HEK293 (cell line): ENCODE measurements at regions not wholly inside any gene's neighbourhood (a gene's known extent, or its start where the extent isn't known, plus 50 kb on each side); places are given as distances from the start of the nearest gene placed in this dataset.

Experiments
- CTCF ChIP-seq: fragments of 450-650 bp; formaldehyde crosslinking; IDR thresholded peaks from 2 replicates; pipeline ENCODE4 v1.5.1; 2016; ENCODE audit warnings: missing biosample characterization, missing genetic modification characterization
- OVOL3 ChIP-seq: fragments of 450-650 bp; formaldehyde crosslinking; IDR thresholded peaks from 2 replicates; pipeline ENCODE4 v1.5.1; 2016; ENCODE audit warnings: missing biosample characterization, missing genetic modification characterization
- PRDM1 ChIP-seq: fragments of 450-650 bp; formaldehyde crosslinking; IDR thresholded peaks from 2 replicates; pipeline ENCODE4; 2016; ENCODE audit warnings: missing biosample characterization, missing genetic modification characterization
- REST ChIP-seq: fragments of 450-650 bp; formaldehyde crosslinking; IDR thresholded peaks from 2 replicates; pipeline ENCODE4 v1.5.1; 2016; ENCODE audit warnings: missing biosample characterization, missing genetic modification characterization
- TCF7L2 ChIP-seq: IDR thresholded peaks from 2 replicates; pipeline ENCODE4 v1.6.1; 2011; ENCODE audit warnings: low read depth, mild to moderate bottlenecking, inconsistent platforms, low read length, moderate library complexity, borderline replicate concordance
- ZNF138 ChIP-seq: fragments of 450-650 bp; formaldehyde crosslinking; IDR thresholded peaks from 2 replicates; pipeline ENCODE4 v1.5.1; 2016; ENCODE audit warnings: missing biosample characterization, missing genetic modification characterization, borderline replicate concordance
- ZNF175 ChIP-seq: fragments of 450-650 bp; formaldehyde crosslinking; IDR thresholded peaks from 2 replicates; pipeline ENCODE4 v1.5.1; 2016; ENCODE audit warnings: missing biosample characterization, missing genetic modification characterization
- ZNF248 ChIP-seq: fragments of 450-650 bp; formaldehyde crosslinking; IDR thresholded peaks from 2 replicates; pipeline ENCODE4 v1.5.1; 2017; ENCODE audit warnings: missing biosample characterization, missing genetic modification characterization
- ZNF423 ChIP-seq: fragments of 450-650 bp; formaldehyde crosslinking; IDR thresholded peaks from 2 replicates; pipeline ENCODE4 v1.5.1; 2016; ENCODE audit warnings: missing biosample characterization, missing genetic modification characterization
- TF ChIP-seq, protein P1 (sequence below): fragments of 450-650 bp; formaldehyde crosslinking; IDR thresholded peaks from 2 replicates; pipeline ENCODE4 v1.5.1; 2016; ENCODE audit warnings: missing biosample characterization, missing genetic modification characterization, low read depth
- TF ChIP-seq, protein P2 (sequence below): fragments of 450-650 bp; formaldehyde crosslinking; conservative IDR thresholded peaks from 2 replicates; pipeline ENCODE4 v1.5.1; 2016; ENCODE audit warnings: low read depth, missing biosample characterization, missing genetic modification characterization
- TF ChIP-seq, protein P3 (sequence below): fragments of 450-650 bp; formaldehyde crosslinking; IDR thresholded peaks from 2 replicates; pipeline ENCODE4 v1.5.1; 2017; ENCODE audit warnings: missing biosample characterization, missing genetic modification characterization

DNA sequence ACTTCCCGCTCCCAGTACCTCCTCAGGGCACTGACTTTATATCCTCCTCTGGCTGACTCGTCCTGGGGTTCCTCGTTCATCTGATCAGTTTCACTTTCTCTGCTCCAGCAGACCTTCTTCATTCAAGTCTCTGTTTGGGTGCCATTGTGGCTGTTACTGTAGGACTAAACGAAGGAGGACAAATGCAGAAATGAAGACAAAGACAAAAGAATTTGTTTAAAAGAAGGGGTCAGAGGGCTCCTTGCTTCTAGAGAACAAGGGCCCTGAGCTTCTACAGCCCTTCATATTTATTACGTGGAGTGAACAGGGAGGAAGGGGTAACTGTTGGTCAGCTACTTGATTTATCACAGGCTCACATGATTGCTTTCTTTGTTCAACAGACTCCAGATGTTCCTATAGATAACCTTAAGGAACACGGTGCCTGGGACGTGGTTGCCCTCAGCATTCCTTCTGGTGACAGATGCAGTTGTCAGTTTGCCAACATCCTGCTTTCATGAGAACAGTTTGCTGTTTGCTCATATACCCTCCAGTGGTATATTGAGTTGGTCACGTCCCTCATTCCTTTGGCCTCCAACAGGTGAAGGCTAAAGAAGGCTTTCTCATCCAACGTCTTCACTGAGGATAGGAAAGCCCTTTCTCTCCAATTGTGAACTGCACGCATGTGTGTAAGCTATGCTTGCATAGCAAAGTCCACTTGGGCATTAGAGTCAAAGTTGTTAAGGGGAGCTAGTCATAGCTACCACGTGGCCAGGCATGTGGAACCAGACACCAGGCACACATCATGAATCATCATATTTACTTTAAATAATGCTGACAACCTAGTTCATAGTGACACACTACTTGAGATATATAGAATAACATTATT lies 69.1 kb upstream of the BTN3A2 start:
- TF ChIP-seq TCF7L2: no peak
- TF ChIP-seq CTCF (tag by site-specific recombination): no peak
- TF ChIP-seq ZNF248 (tag by site-specific recombination): no peak
- TF ChIP-seq, protein P1, sequence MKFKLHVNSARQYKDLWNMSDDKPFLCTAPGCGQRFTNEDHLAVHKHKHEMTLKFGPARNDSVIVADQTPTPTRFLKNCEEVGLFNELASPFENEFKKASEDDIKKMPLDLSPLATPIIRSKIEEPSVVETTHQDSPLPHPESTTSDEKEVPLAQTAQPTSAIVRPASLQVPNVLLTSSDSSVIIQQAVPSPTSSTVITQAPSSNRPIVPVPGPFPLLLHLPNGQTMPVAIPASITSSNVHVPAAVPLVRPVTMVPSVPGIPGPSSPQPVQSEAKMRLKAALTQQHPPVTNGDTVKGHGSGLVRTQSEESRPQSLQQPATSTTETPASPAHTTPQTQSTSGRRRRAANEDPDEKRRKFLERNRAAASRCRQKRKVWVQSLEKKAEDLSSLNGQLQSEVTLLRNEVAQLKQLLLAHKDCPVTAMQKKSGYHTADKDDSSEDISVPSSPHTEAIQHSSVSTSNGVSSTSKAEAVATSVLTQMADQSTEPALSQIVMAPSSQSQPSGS (tag by site-specific recombination): no peak
- TF ChIP-seq, protein P2, sequence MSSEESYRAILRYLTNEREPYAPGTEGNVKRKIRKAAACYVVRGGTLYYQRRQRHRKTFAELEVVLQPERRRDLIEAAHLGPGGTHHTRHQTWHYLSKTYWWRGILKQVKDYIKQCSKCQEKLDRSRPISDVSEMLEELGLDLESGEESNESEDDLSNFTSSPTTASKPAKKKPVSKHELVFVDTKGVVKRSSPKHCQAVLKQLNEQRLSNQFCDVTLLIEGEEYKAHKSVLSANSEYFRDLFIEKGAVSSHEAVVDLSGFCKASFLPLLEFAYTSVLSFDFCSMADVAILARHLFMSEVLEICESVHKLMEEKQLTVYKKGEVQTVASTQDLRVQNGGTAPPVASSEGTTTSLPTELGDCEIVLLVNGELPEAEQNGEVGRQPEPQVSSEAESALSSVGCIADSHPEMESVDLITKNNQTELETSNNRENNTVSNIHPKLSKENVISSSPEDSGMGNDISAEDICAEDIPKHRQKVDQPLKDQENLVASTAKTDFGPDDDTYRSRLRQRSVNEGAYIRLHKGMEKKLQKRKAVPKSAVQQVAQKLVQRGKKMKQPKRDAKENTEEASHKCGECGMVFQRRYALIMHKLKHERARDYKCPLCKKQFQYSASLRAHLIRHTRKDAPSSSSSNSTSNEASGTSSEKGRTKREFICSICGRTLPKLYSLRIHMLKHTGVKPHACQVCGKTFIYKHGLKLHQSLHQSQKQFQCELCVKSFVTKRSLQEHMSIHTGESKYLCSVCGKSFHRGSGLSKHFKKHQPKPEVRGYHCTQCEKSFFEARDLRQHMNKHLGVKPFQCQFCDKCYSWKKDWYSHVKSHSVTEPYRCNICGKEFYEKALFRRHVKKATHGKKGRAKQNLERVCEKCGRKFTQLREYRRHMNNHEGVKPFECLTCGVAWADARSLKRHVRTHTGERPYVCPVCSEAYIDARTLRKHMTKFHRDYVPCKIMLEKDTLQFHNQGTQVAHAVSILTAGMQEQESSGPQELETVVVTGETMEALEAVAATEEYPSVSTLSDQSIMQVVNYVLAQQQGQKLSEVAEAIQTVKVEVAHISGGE (tag by site-specific recombination): no peak
- 0 out of 2 replicates have a peak, but pooled peaks have one; percentile 26 for TF ChIP-seq PRDM1 (tag by site-specific recombination)
- no peak for TF ChIP-seq OVOL3
- TF ChIP-seq, protein P3, sequence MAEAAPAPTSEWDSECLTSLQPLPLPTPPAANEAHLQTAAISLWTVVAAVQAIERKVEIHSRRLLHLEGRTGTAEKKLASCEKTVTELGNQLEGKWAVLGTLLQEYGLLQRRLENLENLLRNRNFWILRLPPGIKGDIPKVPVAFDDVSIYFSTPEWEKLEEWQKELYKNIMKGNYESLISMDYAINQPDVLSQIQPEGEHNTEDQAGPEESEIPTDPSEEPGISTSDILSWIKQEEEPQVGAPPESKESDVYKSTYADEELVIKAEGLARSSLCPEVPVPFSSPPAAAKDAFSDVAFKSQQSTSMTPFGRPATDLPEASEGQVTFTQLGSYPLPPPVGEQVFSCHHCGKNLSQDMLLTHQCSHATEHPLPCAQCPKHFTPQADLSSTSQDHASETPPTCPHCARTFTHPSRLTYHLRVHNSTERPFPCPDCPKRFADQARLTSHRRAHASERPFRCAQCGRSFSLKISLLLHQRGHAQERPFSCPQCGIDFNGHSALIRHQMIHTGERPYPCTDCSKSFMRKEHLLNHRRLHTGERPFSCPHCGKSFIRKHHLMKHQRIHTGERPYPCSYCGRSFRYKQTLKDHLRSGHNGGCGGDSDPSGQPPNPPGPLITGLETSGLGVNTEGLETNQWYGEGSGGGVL (tag by site-specific recombination): no peak
- no peak for TF ChIP-seq REST
- TF ChIP-seq ZNF138 (tag by site-specific recombination): no peak
- no peak for TF ChIP-seq ZNF423 (tag by site-specific recombination)
- no peak for TF ChIP-seq ZNF175
